SK-N-SH (cell line): ENCODE measurements at regions not wholly inside any gene's neighbourhood (a gene's known extent, or its start where the extent isn't known, plus 50 kb on each side); places are given as distances from the start of the nearest gene placed in this dataset.
A peak's percentile ranks its signal among the peaks of the same experiment; 100 is the strongest.

Experiments used
- CTCF ChIA-PET: fragments of 300-600, 350-600 bp; formaldehyde crosslinking; extraction: SDS; loops from one replicate; lab custom pipeline; 2021; lab: Yijun Ruan, JAX
- POLR2A ChIA-PET: fragments of 350-600 bp; sonication (Branson Sonifier 250); formaldehyde crosslinking; extraction: SDS; loops from one replicate; lab custom pipeline; 2020; ENCODE audit warnings: antibody characterized with exemption, inconsistent platforms; lab: Yijun Ruan, JAX
- DNase-seq: peaks from one replicate; pipeline ENCODE4 v3.0.0; 2012
- H2AFZ ChIP-seq: fragments of 200-600 bp; sonication (generic); 2 replicates; pipeline ENCODE4 v1.8.1; 2016; ENCODE audit warnings: antibody characterized with exemption, mild to moderate bottlenecking, low read depth
- H3F3A ChIP-seq: fragments of 200-600 bp; sonication (generic); replicated peaks from 2 replicates; pipeline ENCODE3; 2016; ENCODE audit warnings: antibody characterized with exemption, mild to moderate bottlenecking; ENCODE audit not compliant: insufficient read depth
- H3K27ac ChIP-seq, 2 experiments: fragments of 200-500 bp in 1 of 2; fragments of 200-600 bp in 1 of 2; sonication (Bioruptor generic) in 1 of 2; sonication (generic), shearing (Covaris generic) in 1 of 2; 2 replicates each; pipeline versions ENCODE4 v1.5.1 to v1.6.1; 2014 to 2016; ENCODE audit warnings: low read depth in 2 of 2, inconsistent platforms in 1 of 2, low read length in 1 of 2, mild to moderate bottlenecking in 1 of 2, mixed read lengths in 1 of 2
- H3K27me3 ChIP-seq: fragments of 200-600 bp; sonication (generic), shearing (Covaris generic); 2 replicates; pipeline ENCODE4 v1.6.1; 2016; ENCODE audit warnings: mixed run types; ENCODE audit not compliant: insufficient read depth
- H3K36me3 ChIP-seq, 2 experiments: fragments of 200-500 bp in 1 of 2; fragments of 200-600 bp in 1 of 2; sonication (Bioruptor generic) in 1 of 2; sonication (generic) in 1 of 2; replicated peaks in 1 of 2; 2 replicates each; pipeline versions ENCODE3 to v1.5.1; 2014 to 2016; ENCODE audit warnings: low read length in 1 of 2, mild to moderate bottlenecking in 1 of 2; ENCODE audit not compliant: insufficient read depth in 2 of 2, control insufficient read depth in 1 of 2
- H3K4me1 ChIP-seq, 2 experiments: fragments of 200-500 bp in 1 of 2; fragments of 200-600 bp in 1 of 2; sonication (Bioruptor generic) in 1 of 2; sonication (generic), shearing (Covaris generic) in 1 of 2; 2 replicates each; pipeline versions ENCODE4 v1.5.1 to v1.6.1; 2014 to 2016; ENCODE audit warnings: low read depth in 1 of 2, low read length in 1 of 2, mixed run types in 1 of 2; ENCODE audit not compliant: insufficient read depth in 2 of 2, control insufficient read depth in 1 of 2
- H3K4me2 ChIP-seq: fragments of 200-600 bp; sonication (generic), shearing (Covaris generic); 2 replicates; pipeline ENCODE4 v1.6.1; 2017; ENCODE audit warnings: mixed run types
- H3K4me3 ChIP-seq, 2 experiments: fragments of 200-500 bp in 1 of 2; fragments of 200-600 bp in 1 of 2; sonication (Bioruptor generic) in 1 of 2; sonication (generic), shearing (Covaris generic) in 1 of 2; 2 replicates each; pipeline versions ENCODE4 v1.5.1 to v1.8.1; 2014 to 2016; ENCODE audit warnings: low read depth in 2 of 2, inconsistent platforms in 1 of 2, low read length in 1 of 2, mild to moderate bottlenecking in 1 of 2, mixed read lengths in 1 of 2, moderate library complexity in 1 of 2
- H3K79me2 ChIP-seq: fragments of 200-600 bp; sonication (generic); 2 replicates; pipeline ENCODE4 v1.8.1; 2017; ENCODE audit warnings: mild to moderate bottlenecking; ENCODE audit not compliant: insufficient read depth
- H3K9ac ChIP-seq: fragments of 200-600 bp; sonication (generic); 2 replicates; pipeline ENCODE4 v1.6.1; 2017; ENCODE audit warnings: mixed run types
- H3K9me2 ChIP-seq: fragments of 200-600 bp; sonication (generic); 2 replicates; pipeline ENCODE4 v1.6.1; 2017; ENCODE audit warnings: mixed run types
- H3K9me3 ChIP-seq: fragments of 200-600 bp; sonication (generic); 2 replicates; pipeline ENCODE4 v1.6.1; 2017; ENCODE audit warnings: mixed run types, mild to moderate bottlenecking, moderate library complexity
- H4K20me1 ChIP-seq: fragments of 200-600 bp; sonication (generic); 2 replicates; pipeline ENCODE4 v1.6.1; 2017; ENCODE audit warnings: mild to moderate bottlenecking, mixed run types; ENCODE audit not compliant: insufficient read depth
- CHD2 ChIP-seq: fragments of 150-350 bp; IDR thresholded peaks from 2 replicates; pipeline ENCODE4 v1.6.1; 2018; ENCODE audit warnings: low read length; ENCODE audit not compliant: partially characterized antibody
- CTCF ChIP-seq: fragments of 200-600 bp; sonication (generic); IDR thresholded peaks from 2 replicates; pipeline ENCODE4 v1.6.1; 2017; ENCODE audit warnings: antibody characterized with exemption, mild to moderate bottlenecking, moderate library complexity
- EP300 ChIP-seq, 2 experiments: IDR thresholded peaks; 2 replicates each; pipeline versions ENCODE4 v1.4.0 to v1.6.1; 2012; ENCODE audit warnings: borderline replicate concordance in 1 of 2, low read depth in 1 of 2, low read length in 1 of 2
- REST ChIP-seq: IDR thresholded peaks from 2 replicates; pipeline ENCODE4 v1.6.1; 2012; ENCODE audit warnings: mild to moderate bottlenecking, low read depth, low read length, moderate library complexity
- TEAD4 ChIP-seq: IDR thresholded peaks from 2 replicates; pipeline ENCODE4 v1.4.0; 2012; ENCODE audit warnings: mild to moderate bottlenecking, borderline replicate concordance; ENCODE audit not compliant: insufficient read depth
- USF2 ChIP-seq: fragments of 150-350 bp; IDR thresholded peaks from 2 replicates; pipeline ENCODE4 v1.6.1; 2017; ENCODE audit warnings: antibody characterized with exemption, low read length, low read depth, borderline replicate concordance
- WGBS: methylation state at CpG from one replicate; pipeline ENCODE4 v1.1.6; 2017; ENCODE audit warnings: low lambda C conversion rate; 5-methylcytosine and 5-hydroxymethylcytosine counted together
- TF ChIP-seq, protein P1 (sequence below): IDR thresholded peaks from 2 replicates; pipeline ENCODE4; 2012
- TF ChIP-seq, protein P2 (sequence below): IDR thresholded peaks from 2 replicates; pipeline ENCODE4 v1.4.0; 2012; ENCODE audit warnings: low read depth

GRCh38 chr1:197998110-197998509 is 80.9 kb downstream of the LHX9 start:
- H3K9ac ChIP-seq: no peak overlapping the region
- H3K36me3 ChIP-seq: no peaks in the 10 kb centered on the region
- no peaks in the 10 kb centered on the region for H3K9me2 ChIP-seq
- H4K20me1 ChIP-seq: no peaks in the 10 kb centered on the region
- no peaks in the 10 kb centered on the region for H3K27me3 ChIP-seq
- no peak for DNase-seq
- H2AFZ ChIP-seq: no peak overlapping the region
- H3K4me2 ChIP-seq: no peak overlapping the region
- H3K4me3 ChIP-seq: no peak overlapping the region
- H3K27ac ChIP-seq: no peak overlapping the region
- no peaks in the 10 kb centered on the region for H3K4me1 ChIP-seq
- CTCF ChIA-PET: no interaction called here
- 60% methylated on average over 5 of the region's 5 CpGs for WGBS
- H3F3A ChIP-seq: no peaks in the 10 kb centered on the region
- no peak for TF ChIP-seq REST
- TF ChIP-seq, all 33 proteins: peak for 0
- Histone ChIP-seq H3K79me2 (no peaks in the 10 kb centered on the region), H3K9me3 (no peaks in the 10 kb centered on the region)
- POLR2A ChIA-PET: no interaction called here

DNA sequence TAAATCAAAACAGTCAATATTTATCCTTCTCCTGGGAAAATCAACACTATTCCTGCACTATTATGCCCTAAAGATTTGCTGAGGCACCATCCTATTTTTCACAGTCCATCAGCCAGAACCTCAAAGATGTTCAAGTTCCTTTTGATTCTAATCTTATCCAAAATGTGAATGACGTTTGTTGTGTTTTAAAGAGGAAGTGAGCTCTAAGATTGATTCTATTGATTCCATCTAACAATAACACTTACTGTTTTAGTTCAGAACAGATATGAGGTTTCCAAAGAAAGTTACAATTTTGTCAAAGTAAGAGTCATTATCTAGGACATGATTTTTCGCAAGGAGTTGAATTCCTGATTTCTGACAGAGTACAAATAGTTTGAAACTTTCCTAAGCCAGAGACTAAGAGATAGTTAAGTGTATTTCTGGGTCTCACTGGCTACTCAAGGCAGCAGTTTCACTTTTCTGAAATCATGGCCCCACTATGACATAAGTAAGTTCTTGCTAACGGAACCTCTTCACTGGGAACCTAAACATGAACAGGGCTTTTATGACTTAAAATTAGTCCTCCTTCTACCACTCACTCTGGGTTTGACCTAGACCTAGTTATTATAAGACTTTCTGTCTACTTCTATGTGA is 84.7 kb downstream of the LHX9 start:
- H3K4me2 ChIP-seq: peak overlapping the region; percentile 5; the same call in 1 of the 2 replicates
- no peaks in the 10 kb centered on the region for H3K36me3 ChIP-seq
- ChIA-PET POLR2A (no interaction called here), CTCF (no interaction called here)
- H3K27me3 ChIP-seq: no peaks in the 10 kb centered on the region
- H3K9me2 ChIP-seq: no peaks in the 10 kb centered on the region
- no peaks in the 10 kb centered on the region for H4K20me1 ChIP-seq
- no peaks in the 10 kb centered on the region for H3K4me1 ChIP-seq
- no peak overlapping the region for H3K4me3 ChIP-seq
- TF ChIP-seq CHD2 (no peak), CTCF (no peak), USF2 (no peak), TEAD4 (no peak), EP300 (IDR thresholded peaks at IDR 0.05; ENCODE audit: borderline replicate concordance in 1 of 2, low read depth in 1 of 2, low read length in 1 of 2) (no peak)
- TF ChIP-seq, protein P1, sequence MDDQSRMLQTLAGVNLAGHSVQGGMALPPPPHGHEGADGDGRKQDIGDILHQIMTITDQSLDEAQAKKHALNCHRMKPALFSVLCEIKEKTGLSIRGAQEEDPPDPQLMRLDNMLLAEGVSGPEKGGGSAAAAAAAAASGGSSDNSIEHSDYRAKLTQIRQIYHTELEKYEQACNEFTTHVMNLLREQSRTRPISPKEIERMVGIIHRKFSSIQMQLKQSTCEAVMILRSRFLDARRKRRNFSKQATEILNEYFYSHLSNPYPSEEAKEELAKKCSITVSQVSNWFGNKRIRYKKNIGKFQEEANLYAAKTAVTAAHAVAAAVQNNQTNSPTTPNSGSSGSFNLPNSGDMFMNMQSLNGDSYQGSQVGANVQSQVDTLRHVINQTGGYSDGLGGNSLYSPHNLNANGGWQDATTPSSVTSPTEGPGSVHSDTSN: no peak
- TF ChIP-seq, protein P2, sequence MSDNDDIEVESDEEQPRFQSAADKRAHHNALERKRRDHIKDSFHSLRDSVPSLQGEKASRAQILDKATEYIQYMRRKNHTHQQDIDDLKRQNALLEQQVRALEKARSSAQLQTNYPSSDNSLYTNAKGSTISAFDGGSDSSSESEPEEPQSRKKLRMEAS: no peak
- no peaks in the 10 kb centered on the region for H3K9me3 ChIP-seq
- no peak overlapping the region for H3K9ac ChIP-seq
- peak overlapping the region in 1 of 2 experiments; percentile 32; a peak in 2 of 4 replicates for H3K27ac ChIP-seq
- no peaks in the 10 kb centered on the region for H3K79me2 ChIP-seq
- H2AFZ ChIP-seq: peak overlapping the region; percentile 30; the same call in 1 of the 2 replicates
- WGBS: 67% methylated on average over 3 of the region's 3 CpGs
- no peak for DNase-seq
- H3F3A ChIP-seq: no peaks in the 10 kb centered on the region
